Thoracic aorta (tissue), 2 donors: ENCODE measurements at regions not wholly inside any gene's neighbourhood (a gene's known extent, or its start where the extent isn't known, plus 50 kb on each side); places are given as distances from the start of the nearest gene placed in this dataset.
"Not testable (repeated sequence)": the region's sequence is repeated elsewhere in the genome, so short reads cannot be mapped to it uniquely, and the experiment has no call there.

Source experiments
- ATAC-seq: fragments of 150-250 bp; one replicate; pipeline ENCODE4 v1.8.0; 2017; ENCODE audit warnings: low read depth; ENCODE audit not compliant: insufficient number of reproducible peaks, low FRiP score
- DNase-seq: peaks from one replicate; pipeline ENCODE4 v3.0.0-alpha.2; 2020; ENCODE audit warnings: low spot score
- H3K27ac ChIP-seq, 2 donors: fragments of 200-600 bp; sonication (generic); 1 replicate in 1 of 2; 2 replicates in 1 of 2; pipeline ENCODE4 v1.5.1; 2016; ENCODE audit warnings: mild to moderate bottlenecking in 2 of 2, moderate library complexity in 2 of 2
- H3K27me3 ChIP-seq: fragments of 200-600 bp; sonication (generic); replicated peaks from 2 replicates; pipeline ENCODE4 v1.6.0; 2016; ENCODE audit warnings: mild to moderate bottlenecking; ENCODE audit not compliant: insufficient read depth
- H3K36me3 ChIP-seq: fragments of 200-600 bp; sonication (generic); one replicate; pipeline ENCODE4 v1.5.1; 2016
- H3K4me1 ChIP-seq, 2 donors: fragments of 200-600 bp; sonication (generic); 1 replicate in 1 of 2; 2 replicates in 1 of 2; pipeline versions ENCODE4 v1.5.1 to v1.6.0; 2016; ENCODE audit warnings: low read depth in 2 of 2, mild to moderate bottlenecking in 1 of 2; ENCODE audit not compliant: control insufficient read depth in 1 of 2
- H3K4me3 ChIP-seq: fragments of 200-600 bp; sonication (generic); 2 replicates; pipeline ENCODE4 v1.5.1; 2016; ENCODE audit warnings: mild to moderate bottlenecking
- H3K9me3 ChIP-seq: fragments of 200-600 bp; sonication (generic); 2 replicates; pipeline ENCODE4 v1.5.1; 2016
- CTCF ChIP-seq: fragments of 200-600 bp; sonication (generic); IDR thresholded peaks from one replicate; pipeline ENCODE4 v1.5.1; 2019; ENCODE audit warnings: antibody characterized with exemption

DNA sequence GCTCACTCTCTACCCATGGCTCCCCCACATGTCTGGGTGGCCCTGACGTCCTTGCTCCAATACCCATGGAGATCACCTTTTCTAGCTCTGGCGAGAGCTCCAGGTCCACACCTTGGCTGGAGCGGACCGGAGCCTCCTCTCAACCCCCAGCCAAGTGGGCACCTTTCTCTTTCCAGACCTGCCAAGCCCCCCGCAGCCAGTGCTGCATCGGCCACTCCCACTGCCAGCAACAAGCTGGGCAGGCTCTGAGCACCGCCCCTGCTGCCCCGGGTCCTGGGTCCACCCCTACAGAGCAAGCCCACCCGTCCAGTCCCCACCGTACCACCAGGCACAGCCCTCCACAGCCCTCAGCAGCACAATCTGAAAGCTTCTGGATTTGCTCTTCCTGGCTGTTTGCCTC is 98.2 kb upstream of the C14orf180 start:
- DNase-seq (no peak), ATAC-seq (no peak)
- H3K9me3 ChIP-seq, result peaks cover 3% of the 10 kb centered on the region
- no peaks in the 10 kb centered on the region for H3K4me1 ChIP-seq
- no peaks in the 10 kb centered on the region for H3K36me3 ChIP-seq
- H3K27ac ChIP-seq, result no peak overlapping the region
- TF ChIP-seq CTCF, result no peak
- H3K27me3 ChIP-seq, result no peaks in the 10 kb centered on the region
- H3K4me3 ChIP-seq, result no peak overlapping the region

DNA sequence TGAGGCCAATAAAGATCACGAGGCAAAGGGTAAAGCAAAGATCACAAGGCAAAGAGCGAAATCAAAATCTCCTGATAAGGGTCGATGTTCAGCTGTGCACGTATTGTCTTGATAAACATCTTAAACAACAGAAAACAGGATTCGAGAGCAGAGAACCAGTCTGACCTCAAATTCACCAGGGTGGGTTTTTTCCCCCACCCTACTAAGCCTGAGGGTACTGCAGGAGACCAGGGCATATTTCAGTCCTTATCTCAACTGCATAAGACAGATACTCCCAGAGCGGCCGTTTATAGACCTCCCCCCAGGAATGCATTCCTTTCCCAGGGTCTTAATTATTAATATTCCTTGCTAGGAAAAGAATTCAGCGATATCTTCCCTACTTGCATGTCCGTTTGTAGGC is 97.5 kb upstream of the C14orf180 start:
- H3K27me3 ChIP-seq, H3K9me3 ChIP-seq: not testable (repeated sequence)

GRCh38 chr14:104486222-104486923 is 93.2 kb upstream of the C14orf180 start:
- TF ChIP-seq CTCF, result no peak
- H3K27me3 ChIP-seq, result no peaks in the 10 kb centered on the region
- H3K4me3 ChIP-seq, result no peak overlapping the region
- ATAC-seq, result no peak
- H3K9me3 ChIP-seq, result peaks cover 2% of the 10 kb centered on the region
- no peak for DNase-seq
- H3K4me1 ChIP-seq, result no peaks in the 10 kb centered on the region
- H3K36me3 ChIP-seq, result no peaks in the 10 kb centered on the region
- H3K27ac ChIP-seq, result no peak overlapping the region

More for the DNA sequence above, 97.5 kb upstream of the C14orf180 start:
- DNase-seq, H3K4me1 ChIP-seq, H3K36me3 ChIP-seq, H3K27ac ChIP-seq, ATAC-seq, H3K4me3 ChIP-seq: not testable (repeated sequence)

DNA sequence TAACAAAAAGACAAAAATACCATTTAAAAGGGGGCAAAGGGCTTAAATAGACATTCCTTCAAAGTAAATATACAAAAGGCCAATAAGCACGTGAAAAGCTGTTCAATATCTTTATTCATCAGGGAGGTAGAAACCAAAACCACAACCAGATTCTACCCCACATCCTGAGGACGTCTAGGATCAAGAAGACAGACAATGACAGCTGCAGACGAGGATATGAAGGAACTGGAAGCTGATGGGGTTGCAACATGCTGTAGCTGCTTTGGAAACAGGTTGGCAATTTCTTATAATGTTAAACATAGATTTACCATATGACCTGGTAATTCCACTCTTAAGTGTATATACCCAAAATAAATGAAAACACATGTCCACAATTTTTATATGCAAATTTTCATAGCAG is 85.1 kb upstream of the C14orf180 start:
- Histone ChIP-seq H3K4me3 (no peak overlapping the region), H3K27me3 (no peaks in the 10 kb centered on the region), H3K36me3 (no peaks in the 10 kb centered on the region), H3K9me3 (no peaks in the 10 kb centered on the region), H3K27ac (no peak overlapping the region), H3K4me1 (no peaks in the 10 kb centered on the region)
- no peak for ATAC-seq
- DNase-seq, result no peak
- TF ChIP-seq CTCF, result no peak

DNA sequence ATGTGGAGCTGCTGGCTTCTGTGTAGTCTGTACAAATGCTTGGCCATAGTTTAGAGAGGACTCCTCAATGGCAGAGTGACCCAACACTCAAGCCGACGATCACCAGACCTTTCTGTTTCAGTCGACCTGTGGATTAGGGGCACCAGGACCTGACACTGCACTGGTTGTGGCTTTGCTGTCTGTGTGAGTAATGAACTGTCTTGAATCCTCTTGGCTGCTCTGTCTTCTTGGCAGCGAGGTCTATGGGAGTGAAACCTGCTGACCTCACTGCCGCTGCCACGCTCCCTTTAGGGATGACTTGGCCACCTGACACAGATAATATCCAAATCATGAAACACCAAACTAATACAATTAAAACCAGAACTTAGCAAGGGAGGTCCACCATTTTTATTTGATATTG is 83.5 kb upstream of the C14orf180 start:
- DNase-seq, result no peak
- no peak for ATAC-seq
- Histone ChIP-seq H3K9me3 (no peaks in the 10 kb centered on the region), H3K4me1 (no peaks in the 10 kb centered on the region), H3K27ac (no peak overlapping the region), H3K27me3 (no peaks in the 10 kb centered on the region), H3K4me3 (no peak overlapping the region), H3K36me3 (no peaks in the 10 kb centered on the region)
- TF ChIP-seq CTCF, result no peak
